BE2C (cell line): ENCODE measurements at regions not wholly inside any gene's neighbourhood (a gene's known extent, or its start where the extent isn't known, plus 50 kb on each side); places are given as distances from the start of the nearest gene placed in this dataset.

Experiments used
- DNase-seq: peaks from one replicate; pipeline ENCODE4 v3.0.0-alpha.2; 2020
- H3K27me3 ChIP-seq: fragments of 250-450 bp; sonication (Bioruptor Pico); 2 replicates; pipeline ENCODE4 v1.5.1; 2020; ENCODE audit warnings: mild to moderate bottlenecking
- H3K36me3 ChIP-seq: fragments of 250-450 bp; sonication (Bioruptor Pico); 2 replicates; pipeline ENCODE4 v1.5.1; 2020; ENCODE audit warnings: mild to moderate bottlenecking
- H3K4me1 ChIP-seq: fragments of 250-450 bp; sonication (Bioruptor Pico); 2 replicates; pipeline ENCODE4 v1.5.1; 2020
- H3K4me3 ChIP-seq: 2 replicates; pipeline ENCODE4 v1.5.1; 2011; ENCODE audit warnings: low read depth, low read length
- H3K9me3 ChIP-seq: fragments of 250-450 bp; sonication (Bioruptor Pico); 2 replicates; pipeline ENCODE4 v1.5.1; 2020
- CTCF ChIP-seq: IDR thresholded peaks from 2 replicates; pipeline ENCODE4 v1.5.1; 2012; ENCODE audit warnings: mild to moderate bottlenecking, low read depth, low read length

GRCh38 chr4:11232015-11232414 is 196.7 kb downstream of the HS3ST1 start:
- H3K4me1 ChIP-seq: no peaks in the 10 kb centered on the region
- no peaks in the 10 kb centered on the region; the same call in 1 of the 2 replicates for H3K9me3 ChIP-seq
- no peak for TF ChIP-seq CTCF
- H3K36me3 ChIP-seq: no peaks in the 10 kb centered on the region
- DNase-seq: no peak
- no peak overlapping the region for H3K4me3 ChIP-seq
- no peaks in the 10 kb centered on the region for H3K27me3 ChIP-seq

DNA sequence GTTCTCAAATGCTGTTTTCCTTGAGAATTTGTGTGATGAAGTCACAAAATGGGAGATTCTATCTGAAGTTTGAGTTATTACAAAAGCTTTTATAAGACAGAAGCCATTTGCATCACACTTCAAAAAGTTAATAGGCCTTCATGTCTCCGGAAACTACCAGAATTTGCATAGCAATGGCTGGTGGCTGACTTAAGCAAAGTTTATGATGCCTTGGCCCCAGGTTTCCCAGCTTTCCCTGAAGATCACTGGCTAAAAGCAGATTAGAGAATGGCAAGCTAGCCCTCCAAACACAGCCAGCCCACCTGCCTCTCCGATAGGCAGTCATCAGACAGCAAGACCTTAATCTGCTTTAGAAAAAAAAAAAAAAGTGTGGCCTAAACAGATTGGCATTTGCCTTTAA is 197.8 kb downstream of the HS3ST1 start:
- Histone ChIP-seq H3K9me3 (no peaks in the 10 kb centered on the region; the same call in 1 of the 2 replicates), H3K4me1 (no peaks in the 10 kb centered on the region), H3K36me3 (no peaks in the 10 kb centered on the region), H3K27me3 (no peaks in the 10 kb centered on the region), H3K4me3 (no peak overlapping the region)
- DNase-seq: no peak
- TF ChIP-seq CTCF: no peak

DNA sequence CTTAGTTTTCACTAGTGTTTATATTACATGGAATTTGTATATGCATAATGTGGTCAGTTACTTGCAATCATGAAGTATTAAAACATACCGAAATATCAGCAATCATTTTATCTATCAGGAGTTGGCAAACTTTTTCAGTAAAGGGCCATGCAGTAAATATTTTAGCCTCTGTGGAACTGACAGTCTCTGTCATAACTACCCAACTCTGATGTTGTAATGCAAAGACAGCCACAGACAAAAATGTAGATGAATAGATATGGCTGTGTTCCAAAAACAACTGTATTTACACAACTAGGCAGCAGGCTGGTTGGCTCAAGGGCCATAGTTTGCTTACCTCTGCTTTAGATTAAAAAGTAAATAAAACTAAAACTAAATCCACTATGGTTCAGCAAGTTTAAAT is 200.2 kb downstream of the HS3ST1 start:
- Histone ChIP-seq H3K9me3 (no peaks in the 10 kb centered on the region; the same call in 1 of the 2 replicates), H3K36me3 (no peaks in the 10 kb centered on the region), H3K4me3 (no peak overlapping the region), H3K27me3 (no peaks in the 10 kb centered on the region), H3K4me1 (no peaks in the 10 kb centered on the region)
- TF ChIP-seq CTCF: no peak
- no peak for DNase-seq

DNA sequence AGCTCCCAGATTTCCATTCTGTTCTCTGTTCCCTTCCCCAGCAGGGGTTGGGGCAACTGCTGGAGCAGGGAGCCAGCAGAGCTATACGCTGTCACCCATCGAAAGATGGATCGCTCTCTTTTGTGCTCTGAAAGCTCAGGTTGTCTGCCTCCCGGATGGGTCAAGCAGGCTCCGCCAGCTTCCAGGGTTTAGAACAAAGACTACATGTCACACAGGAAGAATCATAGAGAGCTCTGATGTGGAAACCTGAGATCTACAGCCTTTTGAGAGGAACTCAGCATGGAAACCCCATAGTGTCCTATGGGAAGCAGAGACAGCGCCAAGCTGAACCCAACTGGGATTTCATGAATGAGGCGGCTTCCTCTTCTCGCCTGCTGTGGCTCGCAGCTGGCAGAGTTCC is 205.4 kb downstream of the HS3ST1 start:
- DNase-seq: no peak

GRCh38 chr4:11218692-11219091 is 210.0 kb downstream of the HS3ST1 start:
- no peak for DNase-seq
- Histone ChIP-seq H3K9me3 (no peaks in the 10 kb centered on the region), H3K4me1 (no peaks in the 10 kb centered on the region), H3K27me3 (no peaks in the 10 kb centered on the region), H3K36me3 (no peaks in the 10 kb centered on the region), H3K4me3 (no peak overlapping the region)
- TF ChIP-seq CTCF: no peak

More for the DNA sequence above, 205.4 kb downstream of the HS3ST1 start:
- Histone ChIP-seq H3K36me3 (no peaks in the 10 kb centered on the region), H3K4me3 (no peak overlapping the region), H3K9me3 (no peaks in the 10 kb centered on the region; the same call in 1 of the 2 replicates), H3K27me3 (no peaks in the 10 kb centered on the region), H3K4me1 (no peaks in the 10 kb centered on the region)
- no peak for TF ChIP-seq CTCF

DNA sequence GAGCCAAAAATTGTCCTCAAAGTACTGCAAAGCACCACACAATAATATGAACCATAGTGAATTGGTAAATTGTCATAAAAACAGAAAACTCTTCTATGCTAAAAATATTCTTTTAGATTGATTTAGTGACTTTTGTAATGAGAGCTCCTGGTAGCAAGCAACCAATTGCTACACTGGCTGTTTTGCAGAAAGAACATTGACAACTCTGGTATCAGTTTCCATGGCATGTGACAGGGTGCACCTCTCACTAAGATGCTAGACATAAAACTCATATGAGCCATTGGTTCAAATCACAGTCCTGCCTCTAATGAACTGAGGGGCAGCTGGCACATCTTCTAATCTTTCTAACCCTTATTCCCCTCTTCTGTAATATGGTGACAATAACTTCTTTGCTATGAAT is 212.2 kb downstream of the HS3ST1 start:
- Histone ChIP-seq H3K4me1 (no peaks in the 10 kb centered on the region), H3K27me3 (no peaks in the 10 kb centered on the region), H3K36me3 (no peaks in the 10 kb centered on the region), H3K9me3 (no peaks in the 10 kb centered on the region), H3K4me3 (no peak overlapping the region)
- no peak for DNase-seq
- no peak for TF ChIP-seq CTCF
